Neural cell (in vitro differentiated cells): ENCODE measurements at regions not wholly inside any gene's neighbourhood (a gene's known extent, or its start where the extent isn't known, plus 50 kb on each side); places are given as distances from the start of the nearest gene placed in this dataset.

Experiments used
- H2AFZ ChIP-seq: fragments of 200-600, 300-800 bp; sonication (generic), shearing (Covaris generic); 2 replicates; pipeline ENCODE4 v1.6.0; 2014; ENCODE audit warnings: low read depth, mild to moderate bottlenecking, antibody characterized with exemption, low read length, moderate library complexity
- H3F3A ChIP-seq: fragments of 200-600 bp; shearing (Covaris generic); 2 replicates; pipeline ENCODE4 v1.6.1; 2016; ENCODE audit warnings: mild to moderate bottlenecking, moderate library complexity, mixed read lengths, antibody characterized with exemption, low read length; ENCODE audit not compliant: insufficient read depth, poor library complexity, severe bottlenecking
- H3K27ac ChIP-seq: fragments of 200-600, 300-800 bp; sonication (generic), shearing (Covaris generic); 2 replicates; pipeline ENCODE4 v1.5.1; 2014; ENCODE audit warnings: mild to moderate bottlenecking, low read length, moderate library complexity
- H3K27me3 ChIP-seq: fragments of 300-800, 200-600 bp; sonication (generic), shearing (Covaris generic); 2 replicates; pipeline ENCODE4 v1.6.0; 2014; ENCODE audit warnings: mild to moderate bottlenecking, low read depth, low read length, moderate library complexity; ENCODE audit not compliant: insufficient read depth
- H3K36me3 ChIP-seq: fragments of 300-800, 200-600 bp; sonication (generic), shearing (Covaris generic); 2 replicates; pipeline ENCODE4 v1.5.1; 2014; ENCODE audit warnings: mild to moderate bottlenecking, antibody characterized with exemption, low read length, moderate library complexity; ENCODE audit not compliant: insufficient read depth
- H3K4me2 ChIP-seq: fragments of 300-800, 200-600 bp; sonication (generic), shearing (Covaris generic); 2 replicates; pipeline ENCODE4 v1.6.0; 2014; ENCODE audit warnings: mild to moderate bottlenecking, low read length
- H3K4me3 ChIP-seq: fragments of 300-800, 200-600 bp; sonication (generic), shearing (Covaris generic); 2 replicates; pipeline ENCODE4 v1.5.1; 2014; ENCODE audit warnings: mild to moderate bottlenecking, low read length, moderate library complexity
- H3K79me2 ChIP-seq: fragments of 200-600 bp; shearing (Covaris generic); replicated peaks from 2 replicates; pipeline ENCODE4 v1.6.0; 2014; ENCODE audit warnings: mild to moderate bottlenecking, low read length, moderate library complexity; ENCODE audit not compliant: insufficient read depth
- H3K9ac ChIP-seq: fragments of 300-800, 200-600 bp; sonication (generic), shearing (Covaris generic); 2 replicates; pipeline ENCODE4 v1.6.1; 2016; ENCODE audit warnings: mild to moderate bottlenecking, low read length, mixed read lengths
- H3K9me2 ChIP-seq: fragments of 200-600 bp; shearing (Covaris generic); 2 replicates; pipeline ENCODE4 v1.6.1; 2016; ENCODE audit warnings: mild to moderate bottlenecking, low read length, mixed read lengths; ENCODE audit not compliant: insufficient read depth
- H3K9me3 ChIP-seq: fragments of 200-600, 300-800 bp; sonication (generic), shearing (Covaris generic); 2 replicates; pipeline ENCODE4 v1.6.1; 2016; ENCODE audit warnings: mild to moderate bottlenecking, mixed run types, low read length, moderate library complexity, mixed read lengths
- H4K20me1 ChIP-seq: fragments of 200-600 bp; shearing (Covaris generic); 2 replicates; pipeline ENCODE4 v1.6.1; 2016; ENCODE audit warnings: mild to moderate bottlenecking, mixed run types; ENCODE audit not compliant: insufficient read depth
- CTCF ChIP-seq: fragments of 450-650 bp; IDR thresholded peaks from 2 replicates; pipeline ENCODE4 v1.5.1; 2014; ENCODE audit warnings: antibody characterized with exemption, mild to moderate bottlenecking, moderate library complexity; ENCODE audit not compliant: poor library complexity, severe bottlenecking
- EP300 ChIP-seq: fragments of 450-650 bp; conservative IDR thresholded peaks from 2 replicates; pipeline ENCODE4 v1.6.1; 2014; ENCODE audit warnings: antibody characterized with exemption, mild to moderate bottlenecking, moderate library complexity; ENCODE audit not compliant: poor library complexity, severe bottlenecking
- EZH2 ChIP-seq: fragments of 200-600, 300-800 bp; shearing (Covaris generic), sonication (generic); IDR thresholded peaks from 2 replicates; pipeline ENCODE4 v1.6.1; 2014; ENCODE audit warnings: antibody characterized with exemption, low read length, borderline replicate concordance, mild to moderate bottlenecking; ENCODE audit not compliant: insufficient read depth, poor library complexity, severe bottlenecking
- MXI1 ChIP-seq: fragments of 450-650 bp; conservative IDR thresholded peaks from 2 replicates; pipeline ENCODE4 v1.6.1; 2014; ENCODE audit warnings: antibody characterized with exemption, mild to moderate bottlenecking; ENCODE audit not compliant: poor library complexity, severe bottlenecking
- POLR2AphosphoS5 ChIP-seq: IDR thresholded peaks from 2 replicates; pipeline ENCODE4 v1.6.1; 2012
- RAD21 ChIP-seq: fragments of 450-650 bp; conservative IDR thresholded peaks from 2 replicates; pipeline ENCODE4 v1.6.1; 2014; ENCODE audit warnings: antibody characterized with exemption, mild to moderate bottlenecking, moderate library complexity
- SMC3 ChIP-seq: fragments of 450-650 bp; conservative IDR thresholded peaks from 2 replicates; pipeline ENCODE4 v1.6.1; 2014; ENCODE audit warnings: antibody characterized with exemption, mild to moderate bottlenecking, moderate library complexity; ENCODE audit not compliant: poor library complexity
- TAF1 ChIP-seq: IDR thresholded peaks from 2 replicates; pipeline ENCODE4 v1.6.1; 2012; ENCODE audit warnings: low read depth
- TF ChIP-seq, protein P1 (sequence below): IDR thresholded peaks from 2 replicates; pipeline ENCODE4 v1.6.1; 2012; ENCODE audit warnings: borderline replicate concordance

GRCh38 chr1:34488080-34488708 lies 266.7 kb upstream of the GJB5 start:
- Histone ChIP-seq H3K9me3 (peaks cover 18% of the 10 kb centered on the region), H3K79me2 (no peaks in the 10 kb centered on the region), H3K27ac (no peak overlapping the region), H2AFZ (no peak overlapping the region), H3K9ac (no peak overlapping the region), H4K20me1 (no peaks in the 10 kb centered on the region), H3K27me3 (no peaks in the 10 kb centered on the region), H3K4me2 (no peak overlapping the region), H3F3A (no peaks in the 10 kb centered on the region), H3K36me3 (no peaks in the 10 kb centered on the region), H3K9me2 (no peaks in the 10 kb centered on the region), H3K4me3 (no peak overlapping the region)
- no peak for TF ChIP-seq RAD21
- TF ChIP-seq MXI1 = no peak
- TF ChIP-seq POLR2AphosphoS5 = no peak
- TF ChIP-seq CTCF = no peak
- no peak for TF ChIP-seq EZH2
- no peak for TF ChIP-seq SMC3
- no peak for TF ChIP-seq EP300
- TF ChIP-seq, protein P1, sequence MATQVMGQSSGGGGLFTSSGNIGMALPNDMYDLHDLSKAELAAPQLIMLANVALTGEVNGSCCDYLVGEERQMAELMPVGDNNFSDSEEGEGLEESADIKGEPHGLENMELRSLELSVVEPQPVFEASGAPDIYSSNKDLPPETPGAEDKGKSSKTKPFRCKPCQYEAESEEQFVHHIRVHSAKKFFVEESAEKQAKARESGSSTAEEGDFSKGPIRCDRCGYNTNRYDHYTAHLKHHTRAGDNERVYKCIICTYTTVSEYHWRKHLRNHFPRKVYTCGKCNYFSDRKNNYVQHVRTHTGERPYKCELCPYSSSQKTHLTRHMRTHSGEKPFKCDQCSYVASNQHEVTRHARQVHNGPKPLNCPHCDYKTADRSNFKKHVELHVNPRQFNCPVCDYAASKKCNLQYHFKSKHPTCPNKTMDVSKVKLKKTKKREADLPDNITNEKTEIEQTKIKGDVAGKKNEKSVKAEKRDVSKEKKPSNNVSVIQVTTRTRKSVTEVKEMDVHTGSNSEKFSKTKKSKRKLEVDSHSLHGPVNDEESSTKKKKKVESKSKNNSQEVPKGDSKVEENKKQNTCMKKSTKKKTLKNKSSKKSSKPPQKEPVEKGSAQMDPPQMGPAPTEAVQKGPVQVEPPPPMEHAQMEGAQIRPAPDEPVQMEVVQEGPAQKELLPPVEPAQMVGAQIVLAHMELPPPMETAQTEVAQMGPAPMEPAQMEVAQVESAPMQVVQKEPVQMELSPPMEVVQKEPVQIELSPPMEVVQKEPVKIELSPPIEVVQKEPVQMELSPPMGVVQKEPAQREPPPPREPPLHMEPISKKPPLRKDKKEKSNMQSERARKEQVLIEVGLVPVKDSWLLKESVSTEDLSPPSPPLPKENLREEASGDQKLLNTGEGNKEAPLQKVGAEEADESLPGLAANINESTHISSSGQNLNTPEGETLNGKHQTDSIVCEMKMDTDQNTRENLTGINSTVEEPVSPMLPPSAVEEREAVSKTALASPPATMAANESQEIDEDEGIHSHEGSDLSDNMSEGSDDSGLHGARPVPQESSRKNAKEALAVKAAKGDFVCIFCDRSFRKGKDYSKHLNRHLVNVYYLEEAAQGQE = no peak
- TF ChIP-seq TAF1 = no peak

DNA sequence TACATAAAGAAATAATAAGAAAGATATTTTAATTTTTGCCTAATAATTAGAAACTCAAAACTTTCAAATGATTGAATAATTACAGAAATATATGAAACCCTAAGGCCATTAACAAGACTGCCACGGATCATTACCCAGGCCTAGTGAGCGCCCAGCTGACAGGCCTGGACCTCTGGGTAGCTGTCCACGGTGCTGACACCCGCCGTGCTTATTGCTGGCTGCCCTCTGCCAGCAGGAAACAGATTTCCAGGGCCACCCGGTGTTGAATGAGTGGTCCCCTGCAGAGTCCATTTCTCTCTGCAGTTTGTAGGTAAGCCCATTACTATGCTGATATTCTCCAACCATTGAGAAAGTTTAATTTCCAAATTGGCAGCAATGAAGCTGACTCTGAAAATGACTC lies 254.4 kb upstream of the GJB5 start:
- Histone ChIP-seq H3K4me3 (no peak overlapping the region), H2AFZ (no peak overlapping the region), H3K4me2 (no peak overlapping the region), H3K79me2 (no peaks in the 10 kb centered on the region), H3K36me3 (no peaks in the 10 kb centered on the region), H3K9me3 (no peaks in the 10 kb centered on the region), H3K9ac (no peak overlapping the region), H3K27ac (no peak overlapping the region), H3K9me2 (no peaks in the 10 kb centered on the region), H3F3A (no peaks in the 10 kb centered on the region), H3K27me3 (no peaks in the 10 kb centered on the region), H4K20me1 (no peaks in the 10 kb centered on the region)
- TF ChIP-seq TAF1 (no peak), CTCF (no peak), SMC3 (no peak), MXI1 (no peak), RAD21 (no peak), POLR2AphosphoS5 (no peak), EZH2 (no peak), EP300 (no peak)
- TF ChIP-seq, protein P1 = no peak
